AG04450 (cell line): ENCODE measurements at regions not wholly inside any gene's neighbourhood (a gene's known extent, or its start where the extent isn't known, plus 50 kb on each side); places are given as distances from the start of the nearest gene placed in this dataset.

Experiments
- CTCF ChIA-PET: fragments of 300-600, 350-600 bp; formaldehyde crosslinking; extraction: SDS; loops from one replicate; lab custom pipeline; 2022; ENCODE audit warnings: antibody characterized with exemption, inconsistent platforms; lab: Charles Lee
- POLR2A ChIA-PET: fragments of 350-600 bp; formaldehyde crosslinking; extraction: SDS; loops from one replicate; lab custom pipeline; 2021; ENCODE audit warnings: antibody characterized with exemption, inconsistent platforms; lab: Yijun Ruan, JAX
- DNase-seq: peaks from one replicate; pipeline ENCODE4 v3.0.0-alpha.2; 2011; ENCODE audit warnings: low read depth, low spot score
- H3K27ac ChIP-seq: one replicate; pipeline ENCODE4 v1.5.1; 2012; ENCODE audit warnings: low read depth, low read length, control low read depth
- H3K27me3 ChIP-seq: one replicate; pipeline ENCODE4 v1.6.0; 2012; ENCODE audit warnings: low read length; ENCODE audit not compliant: control insufficient read depth, insufficient read depth
- H3K4me3 ChIP-seq: 2 replicates; pipeline ENCODE4 v1.5.1; 2011; ENCODE audit warnings: mild to moderate bottlenecking, low read depth, low read length, control low read depth
- H3K9me3 ChIP-seq: 2 replicates; pipeline ENCODE4 v1.5.1; 2012; ENCODE audit warnings: low read length; ENCODE audit not compliant: control insufficient read depth, insufficient read depth
- CTCF ChIP-seq: IDR thresholded peaks from 2 replicates; pipeline ENCODE4 v1.5.1; 2011; ENCODE audit warnings: low read depth, low read length, control low read depth, inconsistent platforms

GRCh38 chr12:77697126-77697525, 133.6 kb upstream of the NAV3 start:
- no peak for TF ChIP-seq CTCF
- ChIA-PET CTCF (interaction anchor here (1.0 to 1.8 kb wide), 3 partner anchors 12 to 648 kb away, joined by 3 to 7 read pairs (median 6); no protein-coding TSS in a partner anchor), POLR2A (no interaction called here)
- no peaks in the 10 kb centered on the region for H3K9me3 ChIP-seq
- H3K27me3 ChIP-seq, result no peaks in the 10 kb centered on the region
- H3K27ac ChIP-seq, result no peak overlapping the region
- DNase-seq, result no peak
- H3K4me3 ChIP-seq, result no peak overlapping the region

- no peaks in the 10 kb centered on the region for H3K9me3 ChIP-seq
- no peak for DNase-seq
- no peak for TF ChIP-seq CTCF
Measured at GRCh38 chr12:77696183-77696582, 134.5 kb upstream of the NAV3 start.

GRCh38 chr12:77689510-77690086, 141.1 kb upstream of the NAV3 start:
- Histone ChIP-seq H3K27ac (no peak overlapping the region), H3K4me3 (no peak overlapping the region), H3K9me3 (no peaks in the 10 kb centered on the region), H3K27me3 (no peaks in the 10 kb centered on the region)
- ChIA-PET POLR2A (no interaction called here), CTCF (interaction anchor here (0.8 to 5.9 kb wide), 6 partner anchors 236 to 643 kb away, joined by 3 to 128 read pairs (median 3); no protein-coding TSS in a partner anchor)
- no peak for DNase-seq
- no peak for TF ChIP-seq CTCF

More at GRCh38 chr12:77696183-77696582, 134.5 kb upstream of the NAV3 start:
- H3K4me3 ChIP-seq, result no peak overlapping the region
- POLR2A ChIA-PET, result no interaction called here
- H3K27ac ChIP-seq, result no peak overlapping the region
- H3K27me3 ChIP-seq, result no peaks in the 10 kb centered on the region
- CTCF ChIA-PET, result interaction anchor here (1.6 kb wide), 1 partner anchor 11 kb away, joined by 6 read pairs; no protein-coding TSS in a partner anchor

- no peak for TF ChIP-seq CTCF
- no peak overlapping the region for H3K4me3 ChIP-seq
- POLR2A ChIA-PET, result no interaction called here
- CTCF ChIA-PET, result interaction anchor here (1.2 to 5.9 kb wide), 7 partner anchors 10 to 1101 kb away, joined by 3 to 128 read pairs (median 11); no protein-coding TSS in a partner anchor
- no peaks in the 10 kb centered on the region for H3K9me3 ChIP-seq
- no peak for DNase-seq
- H3K27ac ChIP-seq, result no peak overlapping the region
- H3K27me3 ChIP-seq, result no peaks in the 10 kb centered on the region
Measured at GRCh38 chr12:77687321-77687720, 143.4 kb upstream of the NAV3 start.

GRCh38 chr12:77686760-77687159, 143.9 kb upstream of the NAV3 start:
- peak; percentile 43; the same call in 1 of the 2 replicates for TF ChIP-seq CTCF
- no peaks in the 10 kb centered on the region for H3K27me3 ChIP-seq
- CTCF ChIA-PET, result interaction anchor here (0.6 to 5.9 kb wide), 10 partner anchors 9 to 1100 kb away, joined by 3 to 128 read pairs (median 7); no protein-coding TSS in a partner anchor
- POLR2A ChIA-PET, result no interaction called here
- no peak overlapping the region for H3K27ac ChIP-seq
- no peak overlapping the region for H3K4me3 ChIP-seq
- H3K9me3 ChIP-seq, result no peaks in the 10 kb centered on the region
- DNase-seq, result peak; percentile 18
